Activated CD4-positive, alpha-beta memory T cell treated with anti-CD3 and anti-CD28 coated beads, Interleukin-2, amount 10 ng/mL, durations not matched to agents 7 days and 5 days (primary cell): ENCODE measurements at regions not wholly inside any gene's neighbourhood (a gene's known extent, or its start where the extent isn't known, plus 50 kb on each side); places are given as distances from the start of the nearest gene placed in this dataset.
"Not testable (repeated sequence)": the region's sequence is repeated elsewhere in the genome, so short reads cannot be mapped to it uniquely, and the experiment has no call there.

ENCODE experiments used
- CTCF ChIA-PET: fragments of 350-600 bp; sonication (Branson Sonifier 250); formaldehyde crosslinking; loops from one replicate; lab custom pipeline; 2021; ENCODE audit warnings: antibody characterized with exemption, inconsistent platforms; lab: Charles Lee
- POLR2A ChIA-PET: fragments of 350-600 bp; sonication (Branson Sonifier 250); formaldehyde crosslinking; loops from one replicate; lab custom pipeline; 2021; ENCODE audit warnings: antibody characterized with exemption; lab: Charles Lee
- DNase-seq: peaks from one replicate; pipeline ENCODE4 v3.0.0-alpha.2; 2020
- H3K27ac Mint-ChIP-seq: one replicate; pipeline ENCODE4 v1.8.0; 2021; ENCODE audit warnings: mild to moderate bottlenecking, mixed read lengths
- H3K27me3 Mint-ChIP-seq: one replicate; pipeline ENCODE4 v1.8.0; 2021; ENCODE audit warnings: mixed read lengths
- H3K36me3 Mint-ChIP-seq: one replicate; pipeline ENCODE4 v1.8.0; 2021; ENCODE audit warnings: low read depth, mixed read lengths
- H3K4me1 Mint-ChIP-seq: one replicate; pipeline ENCODE4 v1.8.0; 2021; ENCODE audit warnings: mixed read lengths
- H3K4me3 Mint-ChIP-seq: one replicate; pipeline ENCODE4 v1.8.0; 2021; ENCODE audit warnings: mild to moderate bottlenecking, mixed read lengths
- H3K9me3 Mint-ChIP-seq: one replicate; pipeline ENCODE4 v1.8.0; 2021; ENCODE audit warnings: mixed read lengths

DNA sequence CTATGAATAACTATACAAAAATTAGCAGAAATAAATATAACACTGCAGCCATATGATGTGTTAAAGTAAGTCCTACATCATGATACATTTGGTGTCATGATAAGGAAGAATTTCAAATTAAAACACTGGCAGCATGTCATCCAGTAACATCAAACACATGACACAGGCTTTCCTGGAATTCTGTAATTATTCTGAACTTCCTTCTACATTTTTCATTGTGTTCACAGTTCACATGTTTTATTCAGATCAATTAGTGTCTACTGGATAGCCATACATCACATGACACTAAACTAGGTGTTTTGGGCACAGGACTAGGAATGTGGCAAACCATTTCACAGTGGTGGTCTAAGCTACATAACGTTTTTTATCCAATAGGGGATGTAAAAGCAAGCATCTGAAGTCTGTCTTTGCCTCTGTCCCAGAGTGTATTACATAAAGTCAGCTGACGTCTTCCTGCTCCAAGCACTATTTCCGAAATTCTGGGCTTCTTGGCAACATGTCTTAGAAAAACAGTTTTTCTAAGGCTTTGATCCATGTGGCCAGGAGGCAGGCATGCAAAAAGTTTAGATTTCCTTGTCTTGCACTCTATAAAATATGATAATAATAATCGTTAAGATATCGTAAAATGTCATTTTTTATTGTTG is 707.9 kb downstream of the CENPC start:
- Mint-ChIP-seq H3K9me3 (peaks cover 5% of the 10 kb centered on the region), H3K4me3 (no peak overlapping the region), H3K36me3 (no peaks in the 10 kb centered on the region), H3K27me3 (no peaks in the 10 kb centered on the region), H3K4me1 (no peaks in the 10 kb centered on the region), H3K27ac (no peak overlapping the region)
- no peak for DNase-seq
- CTCF ChIA-PET: no interaction called here
- POLR2A ChIA-PET: no interaction called here

DNA sequence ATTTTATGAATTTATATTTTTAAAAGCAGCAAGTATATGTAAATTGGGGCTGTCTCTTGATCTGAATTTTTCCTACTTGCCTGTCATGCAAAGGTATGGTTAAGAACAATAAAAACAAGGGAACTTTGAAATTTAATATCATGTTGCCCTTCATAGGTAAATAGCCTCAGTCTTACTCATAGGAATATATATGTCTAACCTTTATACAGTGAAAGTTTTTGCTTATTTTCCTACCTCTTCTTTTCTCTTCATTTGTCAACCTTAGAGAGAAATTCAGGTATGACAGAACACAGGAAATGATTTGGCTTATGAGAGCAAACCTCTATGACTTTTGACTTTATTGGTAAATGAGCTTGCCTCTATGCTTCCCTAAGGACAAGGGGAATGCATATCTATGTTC is 716.0 kb downstream of the CENPC start:
- Mint-ChIP-seq H3K36me3 (no peaks in the 10 kb centered on the region), H3K9me3 (peaks cover 3% of the 10 kb centered on the region), H3K27ac (no peak overlapping the region), H3K27me3 (no peaks in the 10 kb centered on the region), H3K4me1 (no peaks in the 10 kb centered on the region), H3K4me3 (no peak overlapping the region)
- ChIA-PET POLR2A (no interaction called here), CTCF (no interaction called here)
- DNase-seq: no peak

DNA sequence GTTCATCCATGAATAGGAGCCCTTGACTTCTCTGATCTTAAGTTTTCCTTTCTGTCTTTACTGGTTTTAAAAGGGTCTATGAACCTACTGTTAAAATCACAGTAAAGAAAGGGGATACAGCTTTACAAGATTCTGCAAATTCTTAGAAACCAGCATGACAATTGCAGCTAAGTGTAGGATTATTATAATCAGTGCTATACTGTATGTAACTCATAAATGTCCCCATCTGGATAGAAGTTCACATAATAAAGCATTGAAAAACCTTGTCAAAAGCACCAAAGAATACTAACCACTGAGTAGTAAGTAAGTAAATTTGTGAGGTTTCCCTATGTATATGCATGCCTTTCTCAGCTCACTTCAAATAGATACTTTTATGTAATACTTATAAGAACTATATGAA is 724.6 kb downstream of the CENPC start:
- Mint-ChIP-seq H3K4me1 (no peaks in the 10 kb centered on the region), H3K27me3 (no peaks in the 10 kb centered on the region), H3K27ac (no peak overlapping the region), H3K4me3 (no peak overlapping the region), H3K36me3 (no peaks in the 10 kb centered on the region), H3K9me3 (peaks cover 3% of the 10 kb centered on the region)
- CTCF ChIA-PET: no interaction called here
- no peak for DNase-seq
- POLR2A ChIA-PET: no interaction called here

DNA sequence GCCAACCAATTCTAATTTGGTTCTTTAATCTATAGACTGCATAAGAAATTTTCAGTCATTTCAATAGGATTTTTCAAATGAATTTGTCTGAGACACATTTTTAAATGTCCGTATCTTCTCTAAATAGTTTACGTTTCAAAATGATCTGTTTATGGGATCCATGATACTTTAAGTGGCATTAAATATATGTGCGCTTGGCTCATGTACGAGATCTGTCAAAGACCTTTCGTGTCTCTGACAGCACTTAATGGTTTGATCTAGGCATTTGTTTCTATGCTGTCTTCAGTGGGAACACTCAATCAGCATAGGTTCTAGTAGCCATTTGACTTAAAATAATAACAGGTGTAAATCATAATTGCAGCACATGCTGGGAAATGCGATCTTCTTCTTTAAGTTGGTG is 731.0 kb downstream of the CENPC start:
- ChIA-PET POLR2A (no interaction called here), CTCF (no interaction called here)
- Mint-ChIP-seq H3K27ac (no peak overlapping the region), H3K9me3 (no peaks in the 10 kb centered on the region), H3K4me1 (no peaks in the 10 kb centered on the region), H3K36me3 (no peaks in the 10 kb centered on the region), H3K4me3 (no peak overlapping the region), H3K27me3 (no peaks in the 10 kb centered on the region)
- no peak for DNase-seq

DNA sequence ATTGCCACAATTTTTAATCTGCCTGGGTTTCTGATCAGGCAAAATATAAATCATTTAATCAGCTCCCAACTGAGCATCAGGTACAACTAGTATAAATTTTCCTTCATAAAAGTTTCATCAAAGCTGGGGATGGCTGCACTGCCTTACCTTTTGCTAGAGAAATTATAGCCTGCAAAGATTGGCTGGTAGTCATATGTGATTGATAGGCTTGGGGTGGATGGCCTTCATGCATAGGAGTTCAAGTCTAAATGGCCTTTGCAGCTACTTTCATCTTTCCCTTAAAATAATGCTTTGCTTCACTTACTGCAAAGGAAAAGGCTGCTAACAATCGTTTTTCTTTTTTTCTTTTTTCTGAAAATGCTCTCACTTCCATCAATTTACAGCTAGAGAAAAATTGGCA is 739.7 kb downstream of the CENPC start:
- ChIA-PET CTCF (no interaction called here), POLR2A (no interaction called here)
- Mint-ChIP-seq H3K27ac (no peak overlapping the region), H3K4me3 (no peak overlapping the region), H3K4me1 (no peaks in the 10 kb centered on the region), H3K9me3 (no peaks in the 10 kb centered on the region), H3K27me3 (no peaks in the 10 kb centered on the region), H3K36me3 (no peaks in the 10 kb centered on the region)
- no peak for DNase-seq

DNA sequence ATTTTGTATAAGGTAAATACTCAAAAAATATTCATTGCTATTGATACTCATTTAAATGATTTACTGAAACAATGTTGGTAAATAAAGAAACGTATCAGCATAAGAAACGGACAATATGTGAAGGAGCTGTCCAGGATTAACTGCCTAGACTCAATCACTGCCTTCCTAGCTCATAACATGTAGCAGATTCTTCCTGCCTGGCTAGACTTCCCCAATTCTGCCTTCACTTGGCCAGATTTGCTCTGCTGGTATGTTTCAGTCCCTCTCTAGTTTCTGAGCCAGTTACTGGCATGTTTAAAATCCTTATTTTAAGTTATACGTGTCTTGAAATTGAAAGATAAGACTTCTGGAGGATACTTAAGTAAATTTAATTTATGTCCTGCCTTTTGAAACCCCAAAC is 740.3 kb downstream of the CENPC start:
- ChIA-PET POLR2A (no interaction called here), CTCF (no interaction called here)
- no peaks in the 10 kb centered on the region for H3K36me3 Mint-ChIP-seq
- no peak overlapping the region for H3K4me3 Mint-ChIP-seq
- H3K27ac Mint-ChIP-seq: no peak overlapping the region
- no peaks in the 10 kb centered on the region for H3K4me1 Mint-ChIP-seq
- no peaks in the 10 kb centered on the region for H3K27me3 Mint-ChIP-seq
- no peak for DNase-seq
- no peaks in the 10 kb centered on the region for H3K9me3 Mint-ChIP-seq

DNA sequence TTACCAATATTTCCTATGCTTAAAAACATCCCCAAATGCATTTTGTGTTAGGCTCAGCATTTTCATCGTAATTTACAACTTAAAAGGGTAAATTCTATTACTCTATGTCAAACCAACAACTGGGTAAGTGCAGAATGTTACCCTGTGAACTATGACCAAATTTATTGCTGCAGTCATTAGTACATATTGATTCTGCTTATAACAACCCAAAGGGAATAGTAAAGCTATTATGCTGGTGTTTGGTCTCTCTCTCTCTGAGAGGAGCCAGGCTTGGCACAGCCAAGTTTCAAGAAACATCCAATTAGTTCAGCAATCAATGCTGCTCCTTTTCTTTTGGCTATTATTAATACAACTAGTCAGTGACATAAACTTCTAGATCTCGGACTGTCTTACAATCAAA is 747.7 kb downstream of the CENPC start:
- POLR2A ChIA-PET: no interaction called here
- H3K4me3 Mint-ChIP-seq: no peak overlapping the region
- no peaks in the 10 kb centered on the region for H3K27me3 Mint-ChIP-seq
- H3K4me1 Mint-ChIP-seq: no peaks in the 10 kb centered on the region
- no peak overlapping the region for H3K27ac Mint-ChIP-seq
- H3K36me3 Mint-ChIP-seq: no peaks in the 10 kb centered on the region
- CTCF ChIA-PET: no interaction called here
- no peak for DNase-seq
- no peaks in the 10 kb centered on the region for H3K9me3 Mint-ChIP-seq

DNA sequence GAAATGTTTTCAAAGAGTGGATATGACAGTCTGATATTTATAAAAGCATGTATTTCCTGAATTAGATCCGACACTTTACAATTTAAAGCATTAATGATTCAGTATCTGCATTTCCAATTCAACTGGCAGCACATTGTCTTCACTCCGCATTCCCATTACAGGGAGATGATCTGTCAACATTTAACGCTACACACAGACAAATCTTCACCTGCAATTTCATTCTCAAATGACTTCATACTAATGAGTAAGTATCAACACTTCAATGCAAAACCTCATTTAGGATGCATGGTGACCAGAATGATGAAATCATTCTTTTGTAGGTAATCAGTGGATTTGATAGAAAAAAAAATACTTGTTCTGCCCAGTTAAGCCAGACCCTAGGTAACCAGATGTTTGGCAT is 749.6 kb downstream of the CENPC start:
- Mint-ChIP-seq H3K9me3 (no peaks in the 10 kb centered on the region), H3K4me3 (no peak overlapping the region), H3K4me1 (no peaks in the 10 kb centered on the region), H3K27me3 (no peaks in the 10 kb centered on the region), H3K27ac (no peak overlapping the region), H3K36me3 (no peaks in the 10 kb centered on the region)
- no peak for DNase-seq
- ChIA-PET POLR2A (no interaction called here), CTCF (no interaction called here)

DNA sequence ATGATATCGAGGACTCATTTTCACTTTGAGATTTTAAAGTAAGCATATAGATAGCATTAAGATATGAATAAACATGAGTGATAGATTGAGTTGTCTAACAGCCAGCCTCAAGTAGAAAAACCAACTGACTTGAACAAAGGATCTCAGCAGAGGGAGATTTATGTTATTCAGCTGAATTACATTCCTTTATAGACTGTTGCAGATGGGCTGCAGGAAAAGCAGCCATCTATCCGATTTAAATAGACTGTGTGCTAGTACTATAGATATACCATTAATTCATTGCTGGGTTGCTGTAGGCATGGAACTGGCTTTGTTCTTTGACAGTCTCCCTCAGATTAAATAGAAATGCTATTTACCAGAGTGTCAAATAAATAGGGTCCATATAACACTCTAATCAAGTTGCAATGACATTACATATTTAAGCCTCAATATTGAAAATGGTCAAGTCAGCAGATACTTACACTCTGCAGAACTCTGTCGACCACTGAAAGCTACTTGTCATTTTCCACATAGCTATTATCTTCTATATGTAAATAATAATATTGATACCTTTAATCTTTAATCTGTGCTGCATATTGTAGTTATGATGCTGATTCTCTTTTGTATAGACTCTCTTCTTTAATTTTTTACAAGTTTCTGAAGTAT is 750.8 kb downstream of the CENPC start:
- ChIA-PET POLR2A (no interaction called here), CTCF (no interaction called here)
- H3K4me1 Mint-ChIP-seq: no peaks in the 10 kb centered on the region
- no peaks in the 10 kb centered on the region for H3K9me3 Mint-ChIP-seq
- H3K4me3 Mint-ChIP-seq: no peak overlapping the region
- H3K27me3 Mint-ChIP-seq: no peaks in the 10 kb centered on the region
- DNase-seq: no peak
- no peak overlapping the region for H3K27ac Mint-ChIP-seq
- H3K36me3 Mint-ChIP-seq: no peaks in the 10 kb centered on the region

DNA sequence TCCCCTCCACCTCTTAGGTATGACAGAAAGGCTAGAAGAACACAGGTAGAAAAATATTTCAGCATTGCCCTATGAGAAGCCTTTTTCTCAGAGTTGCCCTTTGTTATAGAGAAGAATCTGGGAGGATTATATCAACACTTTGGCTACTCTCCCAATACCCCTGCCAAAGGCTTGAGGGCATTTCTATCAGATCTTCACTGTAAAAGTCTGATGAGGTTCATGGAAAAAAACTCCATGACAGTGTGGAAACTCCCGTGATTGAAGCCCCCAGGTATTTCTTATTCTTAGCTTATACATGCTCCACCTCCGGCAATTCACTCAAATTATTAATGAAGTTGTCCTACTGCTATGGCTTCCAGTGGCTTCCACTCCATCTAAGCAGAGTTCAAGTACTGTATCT is 753.6 kb downstream of the CENPC start:
- Mint-ChIP-seq H3K27me3 (no peaks in the 10 kb centered on the region), H3K36me3 (no peaks in the 10 kb centered on the region)
- CTCF ChIA-PET: no interaction called here

DNA sequence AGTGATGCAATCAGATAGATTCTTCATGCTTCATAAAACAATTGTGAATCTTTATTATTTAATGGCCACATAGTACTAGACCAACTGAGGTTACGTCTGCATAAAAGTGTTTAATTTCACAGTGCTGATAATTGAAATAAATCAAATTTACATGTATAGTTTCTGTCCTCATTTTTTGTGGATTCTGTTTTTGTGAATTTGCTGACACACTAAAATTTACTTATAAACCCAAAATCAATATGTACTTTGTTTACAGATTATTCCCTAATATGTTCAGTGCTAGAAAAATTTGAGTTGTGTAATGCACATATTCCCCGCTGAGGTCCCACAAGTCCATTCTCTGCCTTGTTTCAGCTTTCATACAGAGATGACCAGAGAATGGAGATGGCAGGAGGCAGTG is 759.8 kb downstream of the CENPC start:
- ChIA-PET CTCF (no interaction called here), POLR2A (no interaction called here)
- Mint-ChIP-seq H3K36me3 (no peaks in the 10 kb centered on the region), H3K27ac (no peak overlapping the region), H3K4me1 (no peaks in the 10 kb centered on the region), H3K27me3 (no peaks in the 10 kb centered on the region), H3K9me3 (no peaks in the 10 kb centered on the region), H3K4me3 (no peak overlapping the region)
- no peak for DNase-seq

More for the DNA sequence above, 753.6 kb downstream of the CENPC start:
- Mint-ChIP-seq H3K27ac (no peak overlapping the region), H3K9me3 (no peaks in the 10 kb centered on the region), H3K4me1 (no peaks in the 10 kb centered on the region), H3K4me3 (no peak overlapping the region)
- POLR2A ChIA-PET: no interaction called here
- no peak for DNase-seq

DNA sequence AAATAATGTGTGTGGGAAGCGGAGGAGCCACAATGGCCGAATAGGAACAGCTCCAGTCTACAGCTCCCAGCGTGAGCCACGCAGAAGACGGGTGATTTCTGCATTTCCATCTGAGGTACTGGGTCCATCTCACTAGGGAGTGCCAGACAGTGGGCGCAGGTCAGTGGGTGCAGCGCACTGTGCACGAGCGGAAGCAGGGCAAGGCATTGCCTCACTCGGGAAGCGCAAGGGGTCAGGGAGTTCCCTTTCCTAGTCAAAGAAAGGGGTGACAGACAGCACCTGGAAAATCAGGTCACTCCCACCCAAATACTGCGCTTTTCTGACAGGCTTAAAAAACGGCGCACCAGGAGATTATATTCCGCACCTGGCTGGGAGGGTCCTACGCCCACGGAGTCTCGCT is 762.6 kb downstream of the CENPC start:
- H3K4me1 Mint-ChIP-seq, H3K27ac Mint-ChIP-seq, POLR2A ChIA-PET, H3K4me3 Mint-ChIP-seq, DNase-seq, CTCF ChIA-PET, H3K27me3 Mint-ChIP-seq, H3K9me3 Mint-ChIP-seq, H3K36me3 Mint-ChIP-seq: not testable (repeated sequence)

DNA sequence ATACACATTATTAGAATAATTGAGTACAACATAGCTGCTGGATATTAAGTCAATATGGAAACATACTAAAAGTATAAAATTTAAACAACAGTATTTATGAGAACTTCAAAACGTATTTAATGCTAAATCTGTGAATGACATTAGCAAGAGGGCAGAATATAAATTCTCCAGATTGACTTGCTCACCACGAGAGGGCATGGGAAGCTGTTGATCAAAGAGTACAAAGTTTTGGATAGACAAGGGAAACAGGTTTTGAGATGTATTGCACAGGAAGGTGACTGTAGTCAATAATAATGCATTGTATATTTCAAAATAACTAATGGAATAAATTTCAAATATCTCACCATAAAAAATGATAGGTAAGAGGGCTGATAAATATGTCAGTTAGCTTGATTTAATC is 768.2 kb downstream of the CENPC start:
- Mint-ChIP-seq H3K4me1 (no peaks in the 10 kb centered on the region), H3K27ac (no peak overlapping the region), H3K36me3 (no peaks in the 10 kb centered on the region), H3K9me3 (peaks cover 5% of the 10 kb centered on the region), H3K27me3 (no peaks in the 10 kb centered on the region), H3K4me3 (no peak overlapping the region)
- ChIA-PET POLR2A (no interaction called here), CTCF (no interaction called here)
- DNase-seq: no peak

DNA sequence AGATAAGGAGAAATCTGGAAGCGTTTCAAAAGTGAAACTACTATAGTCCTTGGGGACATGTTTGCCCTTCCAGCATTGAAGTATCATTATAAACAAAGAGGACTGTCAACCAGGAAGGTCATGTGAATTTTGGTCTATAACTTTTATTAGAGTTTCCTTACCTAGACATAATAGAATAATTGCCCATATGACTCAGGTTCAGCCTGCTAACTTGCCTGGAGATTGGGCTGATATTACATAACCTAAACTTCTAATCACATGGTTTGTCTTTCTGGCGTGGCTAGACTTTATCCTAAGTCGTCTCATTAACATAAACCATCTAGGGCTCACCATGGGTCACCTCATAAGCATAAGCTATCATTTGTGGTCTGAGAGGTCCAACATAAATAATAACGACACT is 775.9 kb downstream of the CENPC start:
- POLR2A ChIA-PET: no interaction called here

More for the DNA sequence above, 775.9 kb downstream of the CENPC start:
- no peak for DNase-seq
- Mint-ChIP-seq H3K9me3 (peaks cover 2% of the 10 kb centered on the region), H3K27ac (no peak overlapping the region), H3K36me3 (no peaks in the 10 kb centered on the region), H3K4me1 (no peaks in the 10 kb centered on the region), H3K27me3 (no peaks in the 10 kb centered on the region), H3K4me3 (no peak overlapping the region)
- CTCF ChIA-PET: no interaction called here
